HG02610 (cell line): ENCODE measurements at regions not wholly inside any gene's neighbourhood (a gene's known extent, or its start where the extent isn't known, plus 50 kb on each side); places are given as distances from the start of the nearest gene placed in this dataset.
A peak's percentile ranks its signal among the peaks of the same experiment; 100 is the strongest.
"Not testable (repeated sequence)": the region's sequence is repeated elsewhere in the genome, so short reads cannot be mapped to it uniquely, and the experiment has no call there.

ENCODE experiments used
- ATAC-seq: cut with Tn5 transposase; IDR thresholded peaks from one replicate; pipeline ENCODE4 v1.9.1; 2021; ENCODE audit warnings: mild to moderate bottlenecking, moderate library complexity; ENCODE audit not compliant: unreplicated experiment

GRCh38 chr6:11304946-11305345 is 72.5 kb upstream of the NEDD9 start:
- no peak for ATAC-seq

GRCh38 chr6:11299876-11300428 is 67.5 kb upstream of the NEDD9 start:
- not testable (repeated sequence) for ATAC-seq

GRCh38 chr6:11299421-11299784 is 66.9 kb upstream of the NEDD9 start:
- ATAC-seq, result not testable (repeated sequence)

DNA sequence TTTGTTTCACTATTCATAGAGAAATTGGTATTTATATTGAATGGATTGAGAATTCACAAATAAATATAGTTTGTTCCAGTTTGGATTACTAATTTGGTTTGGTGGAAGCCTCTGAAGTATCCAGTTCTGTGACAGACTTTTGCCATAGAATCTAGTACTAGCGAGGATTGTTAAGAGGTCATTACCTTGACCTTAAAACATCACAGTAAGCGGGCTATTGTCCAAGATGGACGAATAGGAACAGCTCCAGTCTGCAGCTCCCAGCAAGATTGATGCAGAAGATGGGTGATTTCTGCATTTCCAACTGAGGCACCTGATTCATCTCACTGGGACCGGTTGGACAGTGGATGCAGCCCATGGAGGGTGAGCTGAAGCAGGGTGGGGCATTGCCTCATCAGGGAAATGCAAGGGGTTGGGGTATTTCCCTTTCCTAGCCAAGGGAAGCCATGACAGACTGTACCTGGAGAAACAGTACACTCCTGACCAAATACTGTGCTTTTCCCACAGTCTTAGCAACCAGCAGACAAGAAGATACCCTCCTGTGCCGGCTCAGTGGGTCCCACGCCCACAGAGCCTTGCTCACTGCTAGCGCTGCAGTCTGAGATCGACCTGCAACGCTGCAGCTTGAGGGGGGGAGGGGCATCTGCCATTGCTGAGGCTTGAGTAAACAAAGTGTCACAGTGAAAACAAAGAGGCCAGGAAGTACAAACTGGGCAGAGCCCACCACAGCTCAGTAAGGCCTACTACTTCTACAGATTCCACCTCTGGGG is 66.4 kb upstream of the NEDD9 start:
- ATAC-seq, result no peak

DNA sequence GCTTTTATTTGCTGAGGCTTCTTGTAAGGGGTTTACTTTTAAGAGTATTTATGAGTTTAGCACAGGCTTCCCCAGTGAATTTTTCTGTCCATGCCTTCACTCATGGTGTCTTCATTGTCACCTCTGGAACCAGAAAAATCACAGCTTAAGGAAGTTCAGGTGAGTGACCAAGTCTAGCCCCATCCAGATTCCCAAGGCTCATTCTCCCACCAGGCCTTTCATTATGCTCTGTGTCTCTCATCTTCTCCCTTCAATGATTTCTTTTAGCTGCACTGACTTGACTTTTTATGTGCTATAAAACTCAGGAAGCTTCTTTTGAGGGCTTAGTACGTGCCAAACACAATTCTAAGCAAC is 64.9 kb upstream of the NEDD9 start:
- ATAC-seq, result no peak

- no peak for ATAC-seq
These were observed 64.2 kb upstream of the NEDD9 start for GRCh38 chr6:11296449-11297375.

DNA sequence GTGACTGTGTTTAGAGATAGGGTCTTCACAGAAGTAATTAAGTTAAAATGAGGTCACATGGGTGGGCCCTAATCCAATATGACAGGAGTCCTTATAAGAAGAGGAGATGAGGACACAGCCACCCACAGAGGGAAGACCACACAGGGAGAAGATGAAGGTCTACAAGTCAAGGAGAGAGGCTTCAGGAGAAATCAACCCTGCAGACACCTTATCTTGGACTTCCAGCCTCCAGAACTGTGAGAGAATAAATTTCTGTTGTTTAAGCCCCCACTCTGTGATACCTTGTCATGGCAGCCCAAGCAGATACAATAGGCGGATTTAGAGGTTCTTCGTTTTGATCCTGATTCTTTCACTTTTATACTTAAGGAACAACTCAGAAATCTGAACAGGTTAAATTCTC is 63.5 kb upstream of the NEDD9 start:
- ATAC-seq, result no peak

- ATAC-seq, result no peak
These were observed 61.8 kb upstream of the NEDD9 start for GRCh38 chr6:11294228-11294627.

GRCh38 chr6:11292594-11293236 is 60.2 kb upstream of the NEDD9 start:
- ATAC-seq, result no peak

DNA sequence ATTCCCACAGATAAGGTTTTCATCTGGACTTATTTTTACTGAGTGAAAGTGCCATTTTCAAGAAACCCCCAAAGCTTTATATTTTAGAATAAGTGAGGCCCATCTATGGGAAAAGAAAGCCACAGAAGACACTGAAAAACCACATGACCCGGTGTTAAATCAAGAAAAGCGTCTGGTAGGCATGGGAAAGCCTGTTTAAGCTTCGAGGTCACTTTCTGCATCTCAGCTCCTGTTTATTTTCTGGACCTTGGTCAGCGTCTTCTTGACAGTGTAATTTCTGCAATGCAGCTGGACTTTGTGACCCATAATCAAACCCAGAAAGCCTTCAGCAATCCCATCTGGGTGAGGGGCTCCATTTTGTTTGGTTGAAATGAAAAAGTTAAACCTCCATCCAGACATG is 59.6 kb upstream of the NEDD9 start:
- ATAC-seq, result peak; percentile 24

- ATAC-seq, result peak; percentile 88
These were observed 59.1 kb upstream of the NEDD9 start for GRCh38 chr6:11291582-11291981.

GRCh38 chr6:11290027-11290426 is 57.6 kb upstream of the NEDD9 start:
- ATAC-seq, result no peak

DNA sequence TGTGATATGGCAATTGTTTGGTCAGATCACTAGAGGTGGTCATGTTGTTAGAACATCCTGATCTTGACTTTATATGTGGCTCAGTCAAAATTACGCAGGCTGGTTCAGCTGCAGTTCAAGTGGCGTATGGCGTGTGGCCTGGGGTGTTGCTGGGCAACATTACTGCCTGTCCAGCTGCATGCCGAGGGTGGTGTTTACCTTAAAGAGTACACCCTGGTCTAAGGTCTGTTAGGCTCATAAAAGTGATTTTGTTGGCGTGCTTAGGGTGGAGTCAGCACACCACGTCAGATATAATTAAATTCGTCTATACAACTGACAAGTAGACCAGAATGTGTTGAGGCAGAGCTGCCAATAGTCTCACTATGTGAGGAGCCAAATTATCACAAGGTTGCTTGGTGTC is 55.6 kb upstream of the NEDD9 start:
- ATAC-seq, result no peak

- ATAC-seq, result no peak
These were observed 52.5 kb upstream of the NEDD9 start for GRCh38 chr6:11284996-11285395.

DNA sequence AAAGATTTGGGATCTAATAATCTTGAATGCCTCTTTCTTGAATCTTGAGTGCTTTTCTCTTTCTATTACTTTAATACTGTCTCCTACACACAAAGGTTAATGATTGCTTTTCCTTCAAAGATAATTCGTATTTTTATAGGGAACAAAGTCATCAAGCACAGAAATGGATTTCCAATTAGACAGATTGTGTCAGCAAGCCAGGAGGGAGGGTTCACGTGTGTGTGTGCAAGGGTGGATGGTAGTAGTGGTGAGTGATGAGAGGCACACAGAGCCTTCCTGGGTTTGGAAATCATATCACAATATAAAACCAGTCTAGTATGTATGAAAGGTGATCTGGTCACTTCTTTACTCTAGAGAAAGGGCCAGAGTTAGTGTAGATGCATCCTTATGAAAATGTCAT is 51.2 kb upstream of the NEDD9 start:
- ATAC-seq, result no peak

DNA sequence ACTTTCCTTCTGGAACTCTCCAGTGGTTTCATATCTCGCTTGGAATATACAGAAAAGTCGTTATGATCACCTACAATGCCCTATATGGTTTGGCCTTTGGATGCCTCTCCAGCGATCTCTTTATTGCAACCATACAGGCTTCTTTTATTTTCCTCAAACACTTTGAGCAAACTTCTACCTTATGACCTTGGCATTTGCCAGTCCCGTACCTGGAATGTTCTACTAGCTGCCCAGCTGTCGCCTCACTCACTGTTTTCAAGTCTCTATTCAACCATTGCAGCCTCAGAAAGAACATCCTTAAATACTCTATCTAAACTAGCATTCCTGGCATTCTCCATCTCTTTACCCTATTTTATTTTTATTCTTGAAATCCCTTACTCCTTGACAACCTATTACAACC is 50.4 kb upstream of the NEDD9 start:
- ATAC-seq, result no peak
